ENCODE measurements at regions not wholly inside any gene's neighbourhood (a gene's known extent, or its start where the extent isn't known, plus 50 kb on each side); places are given as distances from the start of the nearest gene placed in this dataset.

GRCh38 chr17:79500745-79501618 is 109.9 kb downstream of the RBFOX3 start:
- DNase-seq = no peak

- no peak for DNase-seq
These were observed 112.0 kb downstream of the RBFOX3 start for GRCh38 chr17:79498854-79499253.

- DNase-seq = no peak
These were observed 113.0 kb downstream of the RBFOX3 start for GRCh38 chr17:79497777-79498348.

GRCh38 chr17:79496422-79497005 is 114.3 kb downstream of the RBFOX3 start:
- DNase-seq = no peak

- no peak for DNase-seq
These were observed 115.2 kb downstream of the RBFOX3 start for GRCh38 chr17:79495665-79496064.

- no peak for DNase-seq
These were observed 119.8 kb downstream of the RBFOX3 start for GRCh38 chr17:79491006-79491405.

- DNase-seq = no peak
These were observed 120.3 kb downstream of the RBFOX3 start for GRCh38 chr17:79490530-79490929.

- no peak for DNase-seq
These were observed 123.7 kb downstream of the RBFOX3 start for GRCh38 chr17:79487149-79487548.

GRCh38 chr17:79485991-79486390 is 124.9 kb downstream of the RBFOX3 start:
- no peak for DNase-seq

- no peak for DNase-seq
These were observed 125.3 kb downstream of the RBFOX3 start for GRCh38 chr17:79485419-79485985.

GRCh38 chr17:79484600-79485418 is 126.0 kb downstream of the RBFOX3 start:
- no peak for DNase-seq

GRCh38 chr17:79483842-79484241 is 127.0 kb downstream of the RBFOX3 start:
- no peak for DNase-seq

- DNase-seq = no peak
These were observed 127.9 kb downstream of the RBFOX3 start for GRCh38 chr17:79482727-79483521.

- no peak for DNase-seq
These were observed 131.0 kb downstream of the RBFOX3 start for GRCh38 chr17:79479876-79480275.

GRCh38 chr17:79478841-79479240 is 132.0 kb downstream of the RBFOX3 start:
- no peak for DNase-seq

- DNase-seq = no peak
These were observed 132.8 kb downstream of the RBFOX3 start for GRCh38 chr17:79478051-79478461.

- DNase-seq = no peak
These were observed 134.7 kb downstream of the RBFOX3 start for GRCh38 chr17:79476074-79476652.

- DNase-seq = no peak
These were observed 136.9 kb downstream of the RBFOX3 start for GRCh38 chr17:79473876-79474440.

GRCh38 chr17:79473111-79473875 is 137.6 kb downstream of the RBFOX3 start:
- DNase-seq = no peak

- no peak for DNase-seq
These were observed 140.1 kb downstream of the RBFOX3 start for GRCh38 chr17:79470754-79471153.

Measured in activated effector memory CD4-positive, alpha-beta T cell treated with Interleukin-2 at 50 U/mL for 16 hours (primary cell).